Fibroblast of skin of right quadriceps (primary cell): ENCODE measurements at regions not wholly inside any gene's neighbourhood (a gene's known extent, or its start where the extent isn't known, plus 50 kb on each side); places are given as distances from the start of the nearest gene placed in this dataset.
A peak's percentile ranks its signal among the peaks of the same experiment; 100 is the strongest.
"Not testable (repeated sequence)": the region's sequence is repeated elsewhere in the genome, so short reads cannot be mapped to it uniquely, and the experiment has no call there.

Experiments
- DNase-seq: peaks from one replicate; pipeline ENCODE4 v3.0.0-alpha.2; 2013

- DNase-seq = no peak
These were observed 90.9 kb upstream of the FAT1 start for GRCh38 chr4:186814535-186815070.

GRCh38 chr4:186819342-186820086 is 95.9 kb upstream of the FAT1 start:
- DNase-seq = no peak

- peak; percentile 77 for DNase-seq
These were observed 96.8 kb upstream of the FAT1 start for GRCh38 chr4:186820391-186820891.

- DNase-seq = no peak
These were observed 100.3 kb upstream of the FAT1 start for GRCh38 chr4:186823989-186824388.

GRCh38 chr4:186825069-186825468 is 101.4 kb upstream of the FAT1 start:
- DNase-seq = no peak

- DNase-seq = no peak
These were observed 102.3 kb upstream of the FAT1 start for GRCh38 chr4:186826006-186826405.

GRCh38 chr4:186826846-186827533 is 103.3 kb upstream of the FAT1 start:
- DNase-seq = no peak

- DNase-seq = no peak
These were observed 103.9 kb upstream of the FAT1 start for GRCh38 chr4:186827534-186827897.

GRCh38 chr4:186829097-186829496 is 105.4 kb upstream of the FAT1 start:
- no peak for DNase-seq

- DNase-seq = peak; percentile 65
These were observed 106.2 kb upstream of the FAT1 start for GRCh38 chr4:186829740-186830449.

- no peak for DNase-seq
These were observed 107.9 kb upstream of the FAT1 start for GRCh38 chr4:186831574-186831973.

- DNase-seq = no peak
These were observed 109.2 kb upstream of the FAT1 start for GRCh38 chr4:186832906-186833305.

- not testable (repeated sequence) for DNase-seq
These were observed 113.8 kb upstream of the FAT1 start for GRCh38 chr4:186837463-186837862.

- no peak for DNase-seq
These were observed 114.6 kb upstream of the FAT1 start for GRCh38 chr4:186838295-186838694.

GRCh38 chr4:186839122-186840037 is 115.7 kb upstream of the FAT1 start:
- DNase-seq = peak; percentile 74

- DNase-seq = no peak
These were observed 116.6 kb upstream of the FAT1 start for GRCh38 chr4:186840222-186840701.

GRCh38 chr4:186840771-186841301 is 117.2 kb upstream of the FAT1 start:
- DNase-seq = no peak

GRCh38 chr4:186844059-186844681 is 120.5 kb upstream of the FAT1 start:
- DNase-seq = peak; percentile 71

- DNase-seq = peak; percentile 88
These were observed 121.6 kb upstream of the FAT1 start for GRCh38 chr4:186845137-186845842.

GRCh38 chr4:186846426-186846825 is 122.8 kb upstream of the FAT1 start:
- no peak for DNase-seq
